HepG2 (cell line): ENCODE measurements at regions not wholly inside any gene's neighbourhood (a gene's known extent, or its start where the extent isn't known, plus 50 kb on each side); places are given as distances from the start of the nearest gene placed in this dataset.

Source experiments
- IKZF1 ChIP-seq: fragments of 450-650 bp; IDR thresholded peaks from 2 replicates; pipeline ENCODE4 v1.7.1; 2016
- NFE2L1 ChIP-seq: sonication (generic); formaldehyde crosslinking; IDR thresholded peaks from 2 replicates; pipeline ENCODE4 v1.4.0; 2020; ENCODE audit warnings: missing genetic modification reagents, mild to moderate bottlenecking, borderline replicate concordance
- ZBTB26 ChIP-seq: IDR thresholded peaks from 2 replicates; pipeline ENCODE4 v1.6.1; 2016; ENCODE audit warnings: missing compliant biosample characterization, missing genetic modification reagents, borderline replicate concordance
- TF ChIP-seq, protein P1 (sequence below): sonication (generic); formaldehyde crosslinking; IDR thresholded peaks from 2 replicates; pipeline ENCODE4 v1.5.0; 2020; ENCODE audit warnings: mild to moderate bottlenecking, missing genetic modification reagents, moderate library complexity
- TF ChIP-seq, protein P2 (sequence below): sonication (generic); formaldehyde crosslinking; IDR thresholded peaks from 2 replicates; pipeline ENCODE4 v1.8.0; 2022; ENCODE audit warnings: missing genetic modification reagents, mild to moderate bottlenecking, borderline replicate concordance
- TF ChIP-seq, protein P3 (sequence below): sonication (generic); formaldehyde crosslinking; IDR thresholded peaks from 2 replicates; pipeline ENCODE4 v1.4.0; 2020; ENCODE audit warnings: mild to moderate bottlenecking, missing genetic modification reagents

- no peak for TF ChIP-seq NFE2L1 (CRISPR knock-in tag)
- no peak for TF ChIP-seq ZBTB26
- TF ChIP-seq, protein P1, sequence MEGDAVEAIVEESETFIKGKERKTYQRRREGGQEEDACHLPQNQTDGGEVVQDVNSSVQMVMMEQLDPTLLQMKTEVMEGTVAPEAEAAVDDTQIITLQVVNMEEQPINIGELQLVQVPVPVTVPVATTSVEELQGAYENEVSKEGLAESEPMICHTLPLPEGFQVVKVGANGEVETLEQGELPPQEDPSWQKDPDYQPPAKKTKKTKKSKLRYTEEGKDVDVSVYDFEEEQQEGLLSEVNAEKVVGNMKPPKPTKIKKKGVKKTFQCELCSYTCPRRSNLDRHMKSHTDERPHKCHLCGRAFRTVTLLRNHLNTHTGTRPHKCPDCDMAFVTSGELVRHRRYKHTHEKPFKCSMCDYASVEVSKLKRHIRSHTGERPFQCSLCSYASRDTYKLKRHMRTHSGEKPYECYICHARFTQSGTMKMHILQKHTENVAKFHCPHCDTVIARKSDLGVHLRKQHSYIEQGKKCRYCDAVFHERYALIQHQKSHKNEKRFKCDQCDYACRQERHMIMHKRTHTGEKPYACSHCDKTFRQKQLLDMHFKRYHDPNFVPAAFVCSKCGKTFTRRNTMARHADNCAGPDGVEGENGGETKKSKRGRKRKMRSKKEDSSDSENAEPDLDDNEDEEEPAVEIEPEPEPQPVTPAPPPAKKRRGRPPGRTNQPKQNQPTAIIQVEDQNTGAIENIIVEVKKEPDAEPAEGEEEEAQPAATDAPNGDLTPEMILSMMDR (CRISPR knock-in tag), result no peak
- TF ChIP-seq, protein P2, sequence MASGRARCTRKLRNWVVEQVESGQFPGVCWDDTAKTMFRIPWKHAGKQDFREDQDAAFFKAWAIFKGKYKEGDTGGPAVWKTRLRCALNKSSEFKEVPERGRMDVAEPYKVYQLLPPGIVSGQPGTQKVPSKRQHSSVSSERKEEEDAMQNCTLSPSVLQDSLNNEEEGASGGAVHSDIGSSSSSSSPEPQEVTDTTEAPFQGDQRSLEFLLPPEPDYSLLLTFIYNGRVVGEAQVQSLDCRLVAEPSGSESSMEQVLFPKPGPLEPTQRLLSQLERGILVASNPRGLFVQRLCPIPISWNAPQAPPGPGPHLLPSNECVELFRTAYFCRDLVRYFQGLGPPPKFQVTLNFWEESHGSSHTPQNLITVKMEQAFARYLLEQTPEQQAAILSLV (CRISPR knock-in tag), result no peak
- TF ChIP-seq, protein P3, sequence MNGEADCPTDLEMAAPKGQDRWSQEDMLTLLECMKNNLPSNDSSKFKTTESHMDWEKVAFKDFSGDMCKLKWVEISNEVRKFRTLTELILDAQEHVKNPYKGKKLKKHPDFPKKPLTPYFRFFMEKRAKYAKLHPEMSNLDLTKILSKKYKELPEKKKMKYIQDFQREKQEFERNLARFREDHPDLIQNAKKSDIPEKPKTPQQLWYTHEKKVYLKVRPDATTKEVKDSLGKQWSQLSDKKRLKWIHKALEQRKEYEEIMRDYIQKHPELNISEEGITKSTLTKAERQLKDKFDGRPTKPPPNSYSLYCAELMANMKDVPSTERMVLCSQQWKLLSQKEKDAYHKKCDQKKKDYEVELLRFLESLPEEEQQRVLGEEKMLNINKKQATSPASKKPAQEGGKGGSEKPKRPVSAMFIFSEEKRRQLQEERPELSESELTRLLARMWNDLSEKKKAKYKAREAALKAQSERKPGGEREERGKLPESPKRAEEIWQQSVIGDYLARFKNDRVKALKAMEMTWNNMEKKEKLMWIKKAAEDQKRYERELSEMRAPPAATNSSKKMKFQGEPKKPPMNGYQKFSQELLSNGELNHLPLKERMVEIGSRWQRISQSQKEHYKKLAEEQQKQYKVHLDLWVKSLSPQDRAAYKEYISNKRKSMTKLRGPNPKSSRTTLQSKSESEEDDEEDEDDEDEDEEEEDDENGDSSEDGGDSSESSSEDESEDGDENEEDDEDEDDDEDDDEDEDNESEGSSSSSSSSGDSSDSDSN (CRISPR knock-in tag), result no peak
- no peak for TF ChIP-seq IKZF1
Observed at GRCh38 chr12:61357496-61357895, 902.7 kb upstream of the USP15 start.
